Activated T-helper 1 cell treated with anti-CD3 and anti-CD28 coated beads, Interleukin-12 subunit alpha, Interleukin-12 subunit beta, Interleukin-2, Interleukin-4 antibody, amounts not matched to agents 30 ng/mL and 10 ng/mL and 1 ng/mL, durations not matched to agents 14 hours and 24 hours and 36 hours (primary cell): ENCODE measurements at regions not wholly inside any gene's neighbourhood (a gene's known extent, or its start where the extent isn't known, plus 50 kb on each side); places are given as distances from the start of the nearest gene placed in this dataset.

Experiments
- DNase-seq: peaks from one replicate; pipeline ENCODE4 v3.0.0; 2021; ENCODE audit warnings: low spot score
- H3K27ac Mint-ChIP-seq: one replicate; pipeline ENCODE4 v1.8.0; 2021; ENCODE audit warnings: mild to moderate bottlenecking, mixed read lengths
- H3K27me3 Mint-ChIP-seq: one replicate; pipeline ENCODE4 v1.8.0; 2022; ENCODE audit warnings: mild to moderate bottlenecking, moderate library complexity, mixed read lengths; ENCODE audit not compliant: insufficient read depth
- H3K36me3 Mint-ChIP-seq: one replicate; pipeline ENCODE4 v1.8.0; 2021; ENCODE audit warnings: low read depth, mixed read lengths
- H3K4me1 Mint-ChIP-seq: one replicate; pipeline ENCODE4 v1.8.0; 2021; ENCODE audit warnings: low read depth, mixed read lengths
- H3K4me3 Mint-ChIP-seq: one replicate; pipeline ENCODE4 v1.8.0; 2021; ENCODE audit warnings: mild to moderate bottlenecking, moderate library complexity, mixed read lengths
- H3K9me3 Mint-ChIP-seq: one replicate; pipeline ENCODE4 v1.8.0; 2021; ENCODE audit warnings: mixed read lengths
- intact Hi-C: fragments of 100-400 bp; cut with micrococcal nuclease; formaldehyde crosslinking; loops from one replicate; pipeline ENCODE4 v1.15.1; 2024

GRCh38 chr2:9699139-9700108 is 68.6 kb upstream of the YWHAQ start:
- intact Hi-C loops = loop anchor here (2.0 to 5.0 kb wide), 2 partner anchors 13 to 143 kb away; partner anchors contain the start of gene TAF1B
- Mint-ChIP-seq H3K4me1 (peaks cover 46% of the 10 kb centered on the region), H3K9me3 (peaks cover 9% of the 10 kb centered on the region), H3K27ac (peak overlapping the region; percentile 51), H3K36me3 (no peaks in the 10 kb centered on the region), H3K4me3 (no peak overlapping the region), H3K27me3 (no peaks in the 10 kb centered on the region)
- DNase-seq = no peak

GRCh38 chr2:9700109-9700495 is 69.3 kb upstream of the YWHAQ start:
- H3K4me3 Mint-ChIP-seq = no peak overlapping the region
- intact Hi-C loops = no loop called here
- no peak for DNase-seq
- H3K27ac Mint-ChIP-seq = no peak overlapping the region
- peaks cover 9% of the 10 kb centered on the region for H3K9me3 Mint-ChIP-seq
- no peaks in the 10 kb centered on the region for H3K27me3 Mint-ChIP-seq
- peaks cover 52% of the 10 kb centered on the region for H3K4me1 Mint-ChIP-seq
- H3K36me3 Mint-ChIP-seq = no peaks in the 10 kb centered on the region

- no peaks in the 10 kb centered on the region for H3K36me3 Mint-ChIP-seq
- H3K4me1 Mint-ChIP-seq = peaks cover 54% of the 10 kb centered on the region
- peaks cover 9% of the 10 kb centered on the region for H3K9me3 Mint-ChIP-seq
- no peaks in the 10 kb centered on the region for H3K27me3 Mint-ChIP-seq
- H3K27ac Mint-ChIP-seq = peak overlapping the region; percentile 74
- no peak for DNase-seq
- intact Hi-C loops = loop anchor here (1.0 to 2.0 kb wide), 8 partner anchors 10 to 280 kb away; partner anchors contain the start of genes CPSF3, ITGB1BP1 and YWHAQ
- H3K4me3 Mint-ChIP-seq = peak overlapping the region; percentile 2
Observed at GRCh38 chr2:9702604-9703084, 71.8 kb upstream of the YWHAQ start.

- Mint-ChIP-seq H3K4me3 (no peak overlapping the region), H3K4me1 (peaks cover 48% of the 10 kb centered on the region)
Observed at GRCh38 chr2:9703085-9703678, 72.4 kb upstream of the YWHAQ start.

GRCh38 chr2:9703701-9704221 is 73.0 kb upstream of the YWHAQ start:
- Mint-ChIP-seq H3K4me1 (peaks cover 47% of the 10 kb centered on the region), H3K36me3 (no peaks in the 10 kb centered on the region), H3K27me3 (no peaks in the 10 kb centered on the region), H3K4me3 (no peak overlapping the region), H3K27ac (peak overlapping the region; percentile 74), H3K9me3 (peaks cover 9% of the 10 kb centered on the region)
- intact Hi-C loops = loop anchor here (1.0 to 2.0 kb wide), 8 partner anchors 9 to 281 kb away; partner anchors contain the start of genes CPSF3, ITGB1BP1 and YWHAQ
- DNase-seq = no peak

More at GRCh38 chr2:9703085-9703678, 72.4 kb upstream of the YWHAQ start:
- intact Hi-C loops = loop anchor here (1.0 to 2.0 kb wide), 8 partner anchors 9 to 280 kb away; partner anchors contain the start of genes CPSF3, ITGB1BP1 and YWHAQ
- peak; percentile 79 for DNase-seq
- H3K27me3 Mint-ChIP-seq = no peaks in the 10 kb centered on the region
- peak overlapping the region; percentile 74 for H3K27ac Mint-ChIP-seq
- no peaks in the 10 kb centered on the region for H3K36me3 Mint-ChIP-seq
- H3K9me3 Mint-ChIP-seq = peaks cover 9% of the 10 kb centered on the region

- Mint-ChIP-seq H3K4me3 (no peak overlapping the region), H3K27me3 (no peaks in the 10 kb centered on the region), H3K36me3 (no peaks in the 10 kb centered on the region), H3K27ac (peak overlapping the region; percentile 84), H3K4me1 (peaks cover 48% of the 10 kb centered on the region), H3K9me3 (peaks cover 9% of the 10 kb centered on the region)
- intact Hi-C loops = no loop called here
- no peak for DNase-seq
Observed at GRCh38 chr2:9704600-9704999, 73.8 kb upstream of the YWHAQ start.

- H3K27me3 Mint-ChIP-seq = no peaks in the 10 kb centered on the region
- H3K4me1 Mint-ChIP-seq = peaks cover 48% of the 10 kb centered on the region
- no peaks in the 10 kb centered on the region for H3K36me3 Mint-ChIP-seq
- DNase-seq = no peak
- H3K4me3 Mint-ChIP-seq = no peak overlapping the region
- intact Hi-C loops = no loop called here
- no peak overlapping the region for H3K27ac Mint-ChIP-seq
- H3K9me3 Mint-ChIP-seq = peaks cover 13% of the 10 kb centered on the region
Observed at GRCh38 chr2:9705196-9705595, 74.4 kb upstream of the YWHAQ start.

- H3K27ac Mint-ChIP-seq = no peak overlapping the region
- no peak for DNase-seq
- H3K4me3 Mint-ChIP-seq = no peak overlapping the region
- intact Hi-C loops = no loop called here
- no peaks in the 10 kb centered on the region for H3K36me3 Mint-ChIP-seq
- peaks cover 63% of the 10 kb centered on the region for H3K4me1 Mint-ChIP-seq
- H3K27me3 Mint-ChIP-seq = no peaks in the 10 kb centered on the region
- H3K9me3 Mint-ChIP-seq = peaks cover 4% of the 10 kb centered on the region
Observed at GRCh38 chr2:9707008-9707407, 76.2 kb upstream of the YWHAQ start.

GRCh38 chr2:9707611-9708160 is 76.9 kb upstream of the YWHAQ start:
- no peak overlapping the region for H3K27ac Mint-ChIP-seq

GRCh38 chr2:9708683-9709538 is 78.1 kb upstream of the YWHAQ start:
- DNase-seq = no peak
- Mint-ChIP-seq H3K27ac (peak overlapping the region; percentile 86), H3K4me3 (no peak overlapping the region)

More at GRCh38 chr2:9707611-9708160, 76.9 kb upstream of the YWHAQ start:
- Mint-ChIP-seq H3K4me1 (peaks cover 63% of the 10 kb centered on the region), H3K9me3 (peaks cover 4% of the 10 kb centered on the region), H3K27me3 (no peaks in the 10 kb centered on the region), H3K4me3 (no peak overlapping the region), H3K36me3 (no peaks in the 10 kb centered on the region)
- DNase-seq = no peak
- intact Hi-C loops = no loop called here

GRCh38 chr2:9709539-9710285 is 78.9 kb upstream of the YWHAQ start:
- H3K4me3 Mint-ChIP-seq = no peak overlapping the region
- intact Hi-C loops = loop anchor here (1.0 kb wide), 4 partner anchors 44 to 115 kb away; no protein-coding TSS in a partner anchor

More at GRCh38 chr2:9708683-9709538, 78.1 kb upstream of the YWHAQ start:
- Mint-ChIP-seq H3K4me1 (peaks cover 58% of the 10 kb centered on the region), H3K27me3 (no peaks in the 10 kb centered on the region), H3K9me3 (peaks cover 4% of the 10 kb centered on the region), H3K36me3 (no peaks in the 10 kb centered on the region)
- intact Hi-C loops = loop anchor here (1.0 kb wide), 4 partner anchors 44 to 115 kb away; no protein-coding TSS in a partner anchor

More at GRCh38 chr2:9709539-9710285, 78.9 kb upstream of the YWHAQ start:
- no peaks in the 10 kb centered on the region for H3K27me3 Mint-ChIP-seq
- H3K9me3 Mint-ChIP-seq = peaks cover 4% of the 10 kb centered on the region
- peaks cover 55% of the 10 kb centered on the region for H3K4me1 Mint-ChIP-seq
- H3K27ac Mint-ChIP-seq = peak overlapping the region; percentile 86
- no peak for DNase-seq
- no peaks in the 10 kb centered on the region for H3K36me3 Mint-ChIP-seq
